Kidney (tissue), 13 donors: ENCODE measurements at regions not wholly inside any gene's neighbourhood (a gene's known extent, or its start where the extent isn't known, plus 50 kb on each side); places are given as distances from the start of the nearest gene placed in this dataset.

ENCODE experiments used
- DNase-seq, 5 donors: peaks; one replicate each; pipeline ENCODE4 v3.0.0-alpha.2; 2013 to 2020
- FAIRE-seq: peaks from 2 replicates; lab custom pipeline; 2012; peaks lifted over from hg19 to GRCh38; lab: Jason Lieb, UNC
- H3K27ac ChIP-seq, 2 donors: one replicate each; pipeline ENCODE4 v1.7.0; 2013; ENCODE audit warnings: low read depth in 2 of 2, low read length in 2 of 2, inconsistent platforms in 1 of 2
- H3K27me3 ChIP-seq: one replicate; pipeline ENCODE4 v1.7.1; 2013; ENCODE audit warnings: low read length, inconsistent platforms; ENCODE audit not compliant: control insufficient read depth, insufficient read depth
- H3K36me3 ChIP-seq, 3 donors: one replicate each; pipeline versions ENCODE4 v1.7.0 to v1.7.1; 2013; ENCODE audit warnings: low read length in 3 of 3, control low read depth in 1 of 3, inconsistent platforms in 1 of 3; ENCODE audit not compliant: insufficient read depth in 3 of 3, control insufficient read depth in 2 of 3
- H3K4me1 ChIP-seq, 3 donors: one replicate each; pipeline versions ENCODE4 v1.7.0 to v1.7.1; 2013; ENCODE audit warnings: low read length in 3 of 3, inconsistent platforms in 1 of 3, low read depth in 1 of 3; ENCODE audit not compliant: control insufficient read depth in 2 of 3, insufficient read depth in 2 of 3
- H3K4me3 ChIP-seq, 3 donors: one replicate each; pipeline versions ENCODE4 v1.7.0 to v1.8.1; 2013; ENCODE audit warnings: low read length in 3 of 3, control low read depth in 1 of 3, inconsistent platforms in 1 of 3
- H3K9ac ChIP-seq, 3 donors: one replicate each; pipeline versions ENCODE4 v1.7.0 to v1.7.1; 2013; ENCODE audit warnings: low read length in 3 of 3, control low read depth in 1 of 3, inconsistent platforms in 1 of 3
- H3K9me3 ChIP-seq, 3 donors: one replicate each; pipeline versions ENCODE4 v1.7.0 to v1.7.1; 2013; ENCODE audit warnings: low read length in 3 of 3, control low read depth in 1 of 3, inconsistent platforms in 1 of 3; ENCODE audit not compliant: control insufficient read depth in 2 of 3, insufficient read depth in 1 of 3
- CTCF ChIP-seq: IDR thresholded peaks from 3 replicates; pipeline ENCODE4 v1.5.1; 2012; ENCODE audit warnings: mild to moderate bottlenecking, moderate library complexity, borderline replicate concordance; ENCODE audit not compliant: insufficient read depth; ENCODE audit errors: extremely low read depth
- intact Hi-C: fragments of 100-400 bp; cut with DNase I; formaldehyde crosslinking; loops from one replicate; pipeline ENCODE4 v1.11.1; 2022
- donor health status: control.
- donor health status: control.
- donor health status: control.
- donor health status: control.
- donor health status: control.
- donor health status: DM: yes; HTN: yes; CAD: no.
- donor health status: Normal renal cell carcinoma (clear cell type).

GRCh38 chr5:168165221-168165914 is 126.1 kb upstream of the WWC1 start:
- intact Hi-C loops = no loop called here
- H3K4me1 ChIP-seq = peaks cover 0 to 28% (median 10%) of the 10 kb centered on the region in 3 donors
- H3K9ac ChIP-seq = no peak overlapping the region
- no peak for TF ChIP-seq CTCF
- FAIRE-seq = no peak
- DNase-seq = peak in 4 of 5 donors; percentile 31 to 59 (median 50)
- H3K27me3 ChIP-seq = no peaks in the 10 kb centered on the region
- H3K4me3 ChIP-seq = no peak overlapping the region
- peak overlapping the region; percentile 5 to 60 for H3K27ac ChIP-seq
- no peaks in the 10 kb centered on the region for H3K9me3 ChIP-seq
- no peaks in the 10 kb centered on the region for H3K36me3 ChIP-seq

GRCh38 chr5:168165977-168166376 is 125.5 kb upstream of the WWC1 start:
- peak overlapping the region in 1 of 2 donors; percentile 5 for H3K27ac ChIP-seq
- H3K4me1 ChIP-seq = peaks cover 0 to 28% (median 9%) of the 10 kb centered on the region in 3 donors
- H3K9me3 ChIP-seq = no peaks in the 10 kb centered on the region
- H3K9ac ChIP-seq = no peak overlapping the region
- intact Hi-C loops = no loop called here
- DNase-seq (no peak), FAIRE-seq (no peak)
- no peak for TF ChIP-seq CTCF
- no peaks in the 10 kb centered on the region for H3K27me3 ChIP-seq
- no peak overlapping the region for H3K4me3 ChIP-seq
- H3K36me3 ChIP-seq = no peaks in the 10 kb centered on the region

GRCh38 chr5:168167338-168167737 is 124.1 kb upstream of the WWC1 start:
- DNase-seq (no peak), FAIRE-seq (no peak)
- Histone ChIP-seq H3K9me3 (no peaks in the 10 kb centered on the region), H3K4me3 (no peak overlapping the region), H3K9ac (no peak overlapping the region), H3K27me3 (no peaks in the 10 kb centered on the region), H3K36me3 (no peaks in the 10 kb centered on the region), H3K4me1 (peaks cover 0 to 28% (median 9%) of the 10 kb centered on the region in 3 donors), H3K27ac (no peak overlapping the region)
- TF ChIP-seq CTCF = no peak
- intact Hi-C loops = no loop called here
